ENCODE measurements at regions not wholly inside any gene's neighbourhood (a gene's known extent, or its start where the extent isn't known, plus 50 kb on each side); places are given as distances from the start of the nearest gene placed in this dataset.

- no peaks in the 10 kb centered on the region for H3K9me3 Mint-ChIP-seq
- TF ChIP-seq, protein P1, sequence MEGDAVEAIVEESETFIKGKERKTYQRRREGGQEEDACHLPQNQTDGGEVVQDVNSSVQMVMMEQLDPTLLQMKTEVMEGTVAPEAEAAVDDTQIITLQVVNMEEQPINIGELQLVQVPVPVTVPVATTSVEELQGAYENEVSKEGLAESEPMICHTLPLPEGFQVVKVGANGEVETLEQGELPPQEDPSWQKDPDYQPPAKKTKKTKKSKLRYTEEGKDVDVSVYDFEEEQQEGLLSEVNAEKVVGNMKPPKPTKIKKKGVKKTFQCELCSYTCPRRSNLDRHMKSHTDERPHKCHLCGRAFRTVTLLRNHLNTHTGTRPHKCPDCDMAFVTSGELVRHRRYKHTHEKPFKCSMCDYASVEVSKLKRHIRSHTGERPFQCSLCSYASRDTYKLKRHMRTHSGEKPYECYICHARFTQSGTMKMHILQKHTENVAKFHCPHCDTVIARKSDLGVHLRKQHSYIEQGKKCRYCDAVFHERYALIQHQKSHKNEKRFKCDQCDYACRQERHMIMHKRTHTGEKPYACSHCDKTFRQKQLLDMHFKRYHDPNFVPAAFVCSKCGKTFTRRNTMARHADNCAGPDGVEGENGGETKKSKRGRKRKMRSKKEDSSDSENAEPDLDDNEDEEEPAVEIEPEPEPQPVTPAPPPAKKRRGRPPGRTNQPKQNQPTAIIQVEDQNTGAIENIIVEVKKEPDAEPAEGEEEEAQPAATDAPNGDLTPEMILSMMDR (IDR thresholded peaks at IDR 0.05; ENCODE audit: unreplicated experiment in 3 of 3): no peak
- no peaks in the 10 kb centered on the region for H3K36me3 Mint-ChIP-seq (ENCODE audit: low read depth)
- H3K4me1 Mint-ChIP-seq: no peaks in the 10 kb centered on the region
- H3K27me3 Mint-ChIP-seq (ENCODE audit: low read depth): no peaks in the 10 kb centered on the region
- H3K4me3 Mint-ChIP-seq: no peak overlapping the region
- H3K27ac Mint-ChIP-seq: no peak overlapping the region
These were observed 233.2 kb downstream of the ZBBX start for GRCh38 chr3:167146911-167147310.

DNA sequence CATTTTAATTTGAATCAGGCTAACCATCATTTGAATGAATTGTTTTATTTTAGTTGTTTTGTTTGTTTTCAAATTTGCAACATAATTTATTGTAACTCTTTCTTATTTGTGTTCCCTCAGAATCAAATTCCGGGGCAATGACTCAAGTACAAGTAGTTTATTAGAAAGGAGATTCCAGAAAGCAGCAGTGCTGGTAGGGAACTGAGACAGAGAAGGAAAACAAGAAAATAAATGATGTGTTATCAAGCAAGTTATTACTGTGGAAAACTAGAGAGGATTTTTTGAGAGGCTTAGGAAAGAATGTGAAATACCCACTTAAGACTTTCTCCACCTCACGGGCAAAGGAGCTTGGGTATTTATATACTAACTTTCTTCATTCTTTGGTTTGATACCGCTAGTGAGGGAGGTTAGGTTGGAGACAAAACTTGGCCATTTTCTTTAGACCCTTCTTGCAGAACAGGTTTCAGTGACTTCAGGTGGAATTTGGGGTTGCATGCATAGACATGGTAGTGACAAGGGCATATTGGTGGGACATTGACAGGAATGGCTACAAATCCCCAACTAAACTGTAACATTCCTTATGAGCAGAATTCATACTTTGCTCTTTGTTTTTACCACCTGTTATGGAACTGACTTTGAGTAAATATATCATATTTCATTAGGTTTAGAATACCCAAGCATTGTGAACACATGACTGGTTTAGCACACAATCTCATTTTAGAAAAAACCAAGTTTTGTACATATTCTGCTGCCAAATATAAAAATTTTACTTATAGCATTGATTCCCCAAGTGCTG, 254.3 kb downstream of the ZBBX start:
- Mint-ChIP-seq H3K27me3 (ENCODE audit: low read depth) (no peaks in the 10 kb centered on the region), H3K36me3 (ENCODE audit: low read depth) (peaks cover 5% of the 10 kb centered on the region), H3K9me3 (peaks cover 10% of the 10 kb centered on the region), H3K27ac (no peak overlapping the region), H3K4me1 (peaks cover 5% of the 10 kb centered on the region), H3K4me3 (no peak overlapping the region)
- TF ChIP-seq, protein P1 (IDR thresholded peaks at IDR 0.05; ENCODE audit: unreplicated experiment in 3 of 3): no peak

DNA sequence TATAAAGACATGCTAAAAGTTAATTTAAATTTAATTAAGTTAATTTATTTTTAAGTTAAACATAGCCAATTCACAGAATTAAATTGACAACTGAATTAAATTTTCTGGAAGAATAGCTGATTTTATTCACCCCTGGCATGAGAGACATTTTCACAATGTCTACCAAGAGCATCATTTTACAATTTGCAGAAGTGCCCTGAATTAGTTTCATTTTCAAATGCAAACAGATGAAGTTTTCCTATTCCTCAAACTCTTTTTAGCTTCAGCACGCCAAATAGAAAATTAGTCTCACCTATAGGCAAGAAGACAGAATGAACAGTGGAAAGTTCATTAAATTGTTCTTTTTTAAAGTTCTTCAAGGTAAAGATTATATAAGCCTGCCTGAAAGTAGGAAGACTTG, 259.3 kb downstream of the ZBBX start:
- H3K27me3 Mint-ChIP-seq (ENCODE audit: low read depth): no peaks in the 10 kb centered on the region
- no peak overlapping the region for H3K4me3 Mint-ChIP-seq
- peaks cover 2% of the 10 kb centered on the region for H3K9me3 Mint-ChIP-seq
- no peak overlapping the region for H3K27ac Mint-ChIP-seq
- no peaks in the 10 kb centered on the region for H3K36me3 Mint-ChIP-seq (ENCODE audit: low read depth)
- H3K4me1 Mint-ChIP-seq: peaks cover 5% of the 10 kb centered on the region
- TF ChIP-seq, protein P1 (IDR thresholded peaks at IDR 0.05; ENCODE audit: unreplicated experiment in 3 of 3): no peak

DNA sequence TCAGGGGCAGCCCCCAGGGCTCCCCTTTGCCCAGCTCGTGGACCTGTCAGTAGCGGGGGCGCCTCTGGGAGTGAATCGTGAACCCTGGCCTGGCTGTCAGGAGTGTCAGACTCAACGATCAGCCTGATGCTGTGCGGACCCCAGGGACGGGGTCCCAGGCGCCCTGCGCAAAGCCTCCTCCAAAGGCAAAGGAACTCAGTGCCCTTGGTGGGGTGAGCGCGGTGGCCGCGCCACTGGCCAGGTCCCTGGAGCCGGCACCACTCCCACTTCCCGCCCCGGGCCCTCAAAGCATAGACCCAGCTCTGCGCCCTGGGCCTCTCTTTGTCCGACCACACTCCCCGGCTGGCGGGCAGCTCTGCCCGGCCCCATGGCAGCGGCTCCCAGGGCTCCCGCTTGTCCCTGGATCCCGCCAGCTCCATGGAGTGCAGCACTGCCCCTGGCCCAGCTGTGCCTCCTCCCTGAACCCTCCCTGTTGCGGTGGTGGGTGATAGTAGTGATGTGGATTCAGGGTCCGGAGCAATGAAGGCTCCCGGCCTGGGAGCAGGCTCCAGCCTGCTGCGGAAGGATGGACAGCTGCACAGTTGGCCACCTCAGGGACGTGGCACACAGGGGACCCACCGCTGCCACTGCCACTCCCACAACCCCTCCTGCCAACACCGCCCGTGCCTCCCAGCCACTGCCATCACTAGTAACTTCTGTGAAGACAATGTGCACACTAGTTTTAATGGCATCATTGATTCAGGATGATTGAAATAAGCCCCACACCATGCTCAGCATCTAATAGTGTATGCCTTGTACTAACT, 263.8 kb downstream of the ZBBX start:
- no peak overlapping the region for H3K27ac Mint-ChIP-seq
- H3K27me3 Mint-ChIP-seq (ENCODE audit: low read depth): no peaks in the 10 kb centered on the region
- no peaks in the 10 kb centered on the region for H3K36me3 Mint-ChIP-seq (ENCODE audit: low read depth)
- H3K4me1 Mint-ChIP-seq: peaks cover 20% of the 10 kb centered on the region
- TF ChIP-seq, protein P1 (IDR thresholded peaks at IDR 0.05; ENCODE audit: unreplicated experiment in 3 of 3): no peak
- peaks cover 2% of the 10 kb centered on the region for H3K9me3 Mint-ChIP-seq
- H3K4me3 Mint-ChIP-seq: no peak overlapping the region

- H3K4me1 Mint-ChIP-seq: peaks cover 20% of the 10 kb centered on the region
- peaks cover 2% of the 10 kb centered on the region for H3K9me3 Mint-ChIP-seq
- H3K27ac Mint-ChIP-seq: no peak overlapping the region
- H3K27me3 Mint-ChIP-seq (ENCODE audit: low read depth): no peaks in the 10 kb centered on the region
- H3K36me3 Mint-ChIP-seq (ENCODE audit: low read depth): no peaks in the 10 kb centered on the region
- TF ChIP-seq, protein P1 (IDR thresholded peaks at IDR 0.05; ENCODE audit: unreplicated experiment in 3 of 3): no peak
- no peak overlapping the region for H3K4me3 Mint-ChIP-seq
These were observed 264.7 kb downstream of the ZBBX start for GRCh38 chr3:167115331-167115934.

Data from nephron (organoid).